Neural cell (in vitro differentiated cells): ENCODE measurements at regions not wholly inside any gene's neighbourhood (a gene's known extent, or its start where the extent isn't known, plus 50 kb on each side); places are given as distances from the start of the nearest gene placed in this dataset.

ENCODE experiments used
- H2AFZ ChIP-seq: fragments of 200-600, 300-800 bp; sonication (generic), shearing (Covaris generic); 2 replicates; pipeline ENCODE4 v1.6.0; 2014; ENCODE audit warnings: low read depth, mild to moderate bottlenecking, antibody characterized with exemption, low read length, moderate library complexity
- H3F3A ChIP-seq: fragments of 200-600 bp; shearing (Covaris generic); 2 replicates; pipeline ENCODE4 v1.6.1; 2016; ENCODE audit warnings: mild to moderate bottlenecking, moderate library complexity, mixed read lengths, antibody characterized with exemption, low read length; ENCODE audit not compliant: insufficient read depth, poor library complexity, severe bottlenecking
- H3K27ac ChIP-seq: fragments of 200-600, 300-800 bp; sonication (generic), shearing (Covaris generic); 2 replicates; pipeline ENCODE4 v1.5.1; 2014; ENCODE audit warnings: mild to moderate bottlenecking, low read length, moderate library complexity
- H3K27me3 ChIP-seq: fragments of 300-800, 200-600 bp; sonication (generic), shearing (Covaris generic); 2 replicates; pipeline ENCODE4 v1.6.0; 2014; ENCODE audit warnings: mild to moderate bottlenecking, low read depth, low read length, moderate library complexity; ENCODE audit not compliant: insufficient read depth
- H3K36me3 ChIP-seq: fragments of 300-800, 200-600 bp; sonication (generic), shearing (Covaris generic); 2 replicates; pipeline ENCODE4 v1.5.1; 2014; ENCODE audit warnings: mild to moderate bottlenecking, antibody characterized with exemption, low read length, moderate library complexity; ENCODE audit not compliant: insufficient read depth
- H3K4me2 ChIP-seq: fragments of 300-800, 200-600 bp; sonication (generic), shearing (Covaris generic); 2 replicates; pipeline ENCODE4 v1.6.0; 2014; ENCODE audit warnings: mild to moderate bottlenecking, low read length
- H3K4me3 ChIP-seq: fragments of 300-800, 200-600 bp; sonication (generic), shearing (Covaris generic); 2 replicates; pipeline ENCODE4 v1.5.1; 2014; ENCODE audit warnings: mild to moderate bottlenecking, low read length, moderate library complexity
- H3K79me2 ChIP-seq: fragments of 200-600 bp; shearing (Covaris generic); replicated peaks from 2 replicates; pipeline ENCODE4 v1.6.0; 2014; ENCODE audit warnings: mild to moderate bottlenecking, low read length, moderate library complexity; ENCODE audit not compliant: insufficient read depth
- H3K9ac ChIP-seq: fragments of 300-800, 200-600 bp; sonication (generic), shearing (Covaris generic); 2 replicates; pipeline ENCODE4 v1.6.1; 2016; ENCODE audit warnings: mild to moderate bottlenecking, low read length, mixed read lengths
- H3K9me2 ChIP-seq: fragments of 200-600 bp; shearing (Covaris generic); 2 replicates; pipeline ENCODE4 v1.6.1; 2016; ENCODE audit warnings: mild to moderate bottlenecking, low read length, mixed read lengths; ENCODE audit not compliant: insufficient read depth
- H3K9me3 ChIP-seq: fragments of 200-600, 300-800 bp; sonication (generic), shearing (Covaris generic); 2 replicates; pipeline ENCODE4 v1.6.1; 2016; ENCODE audit warnings: mild to moderate bottlenecking, mixed run types, low read length, moderate library complexity, mixed read lengths
- H4K20me1 ChIP-seq: fragments of 200-600 bp; shearing (Covaris generic); 2 replicates; pipeline ENCODE4 v1.6.1; 2016; ENCODE audit warnings: mild to moderate bottlenecking, mixed run types; ENCODE audit not compliant: insufficient read depth
- EP300 ChIP-seq: fragments of 450-650 bp; conservative IDR thresholded peaks from 2 replicates; pipeline ENCODE4 v1.6.1; 2014; ENCODE audit warnings: antibody characterized with exemption, mild to moderate bottlenecking, moderate library complexity; ENCODE audit not compliant: poor library complexity, severe bottlenecking
- EZH2 ChIP-seq: fragments of 200-600, 300-800 bp; shearing (Covaris generic), sonication (generic); IDR thresholded peaks from 2 replicates; pipeline ENCODE4 v1.6.1; 2014; ENCODE audit warnings: antibody characterized with exemption, low read length, borderline replicate concordance, mild to moderate bottlenecking; ENCODE audit not compliant: insufficient read depth, poor library complexity, severe bottlenecking
- MXI1 ChIP-seq: fragments of 450-650 bp; conservative IDR thresholded peaks from 2 replicates; pipeline ENCODE4 v1.6.1; 2014; ENCODE audit warnings: antibody characterized with exemption, mild to moderate bottlenecking; ENCODE audit not compliant: poor library complexity, severe bottlenecking
- POLR2AphosphoS5 ChIP-seq: IDR thresholded peaks from 2 replicates; pipeline ENCODE4 v1.6.1; 2012
- RAD21 ChIP-seq: fragments of 450-650 bp; conservative IDR thresholded peaks from 2 replicates; pipeline ENCODE4 v1.6.1; 2014; ENCODE audit warnings: antibody characterized with exemption, mild to moderate bottlenecking, moderate library complexity
- SMC3 ChIP-seq: fragments of 450-650 bp; conservative IDR thresholded peaks from 2 replicates; pipeline ENCODE4 v1.6.1; 2014; ENCODE audit warnings: antibody characterized with exemption, mild to moderate bottlenecking, moderate library complexity; ENCODE audit not compliant: poor library complexity
- TAF1 ChIP-seq: IDR thresholded peaks from 2 replicates; pipeline ENCODE4 v1.6.1; 2012; ENCODE audit warnings: low read depth
- TF ChIP-seq, protein P1 (sequence below): fragments of 450-650 bp; IDR thresholded peaks from 2 replicates; pipeline ENCODE4 v1.5.1; 2014; ENCODE audit warnings: antibody characterized with exemption, mild to moderate bottlenecking, moderate library complexity; ENCODE audit not compliant: poor library complexity, severe bottlenecking
- TF ChIP-seq, protein P2 (sequence below): IDR thresholded peaks from 2 replicates; pipeline ENCODE4 v1.6.1; 2012; ENCODE audit warnings: borderline replicate concordance

DNA sequence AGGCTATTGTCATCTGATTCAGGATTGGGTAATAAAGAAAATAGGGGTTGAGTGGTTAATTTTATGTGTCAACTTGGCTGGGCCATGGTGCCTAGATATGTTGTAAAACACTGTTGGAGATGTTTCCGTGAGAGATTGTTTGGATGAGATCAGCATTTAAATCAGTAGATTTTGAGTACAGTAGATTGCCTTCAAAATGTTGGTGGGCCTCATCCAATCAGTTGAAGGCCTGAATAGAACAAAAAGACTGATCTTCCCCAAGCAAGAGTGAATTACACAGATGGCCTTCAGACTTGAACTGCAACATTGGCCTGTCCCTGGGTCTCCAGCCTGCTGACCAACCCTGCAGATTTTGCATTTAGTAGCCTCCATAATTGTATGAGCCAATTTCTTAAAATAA is 401.3 kb upstream of the KIF2A start:
- H3K27me3 ChIP-seq, result no peaks in the 10 kb centered on the region
- no peaks in the 10 kb centered on the region for H3K36me3 ChIP-seq
- no peak overlapping the region for H2AFZ ChIP-seq
- no peak overlapping the region for H3K27ac ChIP-seq
- no peaks in the 10 kb centered on the region for H3K9me3 ChIP-seq
- no peak overlapping the region for H3K4me3 ChIP-seq
- no peak for TF ChIP-seq POLR2AphosphoS5
- no peak for TF ChIP-seq MXI1
- TF ChIP-seq EZH2, result no peak
- TF ChIP-seq, protein P1, sequence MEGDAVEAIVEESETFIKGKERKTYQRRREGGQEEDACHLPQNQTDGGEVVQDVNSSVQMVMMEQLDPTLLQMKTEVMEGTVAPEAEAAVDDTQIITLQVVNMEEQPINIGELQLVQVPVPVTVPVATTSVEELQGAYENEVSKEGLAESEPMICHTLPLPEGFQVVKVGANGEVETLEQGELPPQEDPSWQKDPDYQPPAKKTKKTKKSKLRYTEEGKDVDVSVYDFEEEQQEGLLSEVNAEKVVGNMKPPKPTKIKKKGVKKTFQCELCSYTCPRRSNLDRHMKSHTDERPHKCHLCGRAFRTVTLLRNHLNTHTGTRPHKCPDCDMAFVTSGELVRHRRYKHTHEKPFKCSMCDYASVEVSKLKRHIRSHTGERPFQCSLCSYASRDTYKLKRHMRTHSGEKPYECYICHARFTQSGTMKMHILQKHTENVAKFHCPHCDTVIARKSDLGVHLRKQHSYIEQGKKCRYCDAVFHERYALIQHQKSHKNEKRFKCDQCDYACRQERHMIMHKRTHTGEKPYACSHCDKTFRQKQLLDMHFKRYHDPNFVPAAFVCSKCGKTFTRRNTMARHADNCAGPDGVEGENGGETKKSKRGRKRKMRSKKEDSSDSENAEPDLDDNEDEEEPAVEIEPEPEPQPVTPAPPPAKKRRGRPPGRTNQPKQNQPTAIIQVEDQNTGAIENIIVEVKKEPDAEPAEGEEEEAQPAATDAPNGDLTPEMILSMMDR, result no peak
- no peak for TF ChIP-seq TAF1
- TF ChIP-seq EP300, result no peak
- no peak for TF ChIP-seq SMC3
- TF ChIP-seq RAD21, result no peak
- TF ChIP-seq, protein P2, sequence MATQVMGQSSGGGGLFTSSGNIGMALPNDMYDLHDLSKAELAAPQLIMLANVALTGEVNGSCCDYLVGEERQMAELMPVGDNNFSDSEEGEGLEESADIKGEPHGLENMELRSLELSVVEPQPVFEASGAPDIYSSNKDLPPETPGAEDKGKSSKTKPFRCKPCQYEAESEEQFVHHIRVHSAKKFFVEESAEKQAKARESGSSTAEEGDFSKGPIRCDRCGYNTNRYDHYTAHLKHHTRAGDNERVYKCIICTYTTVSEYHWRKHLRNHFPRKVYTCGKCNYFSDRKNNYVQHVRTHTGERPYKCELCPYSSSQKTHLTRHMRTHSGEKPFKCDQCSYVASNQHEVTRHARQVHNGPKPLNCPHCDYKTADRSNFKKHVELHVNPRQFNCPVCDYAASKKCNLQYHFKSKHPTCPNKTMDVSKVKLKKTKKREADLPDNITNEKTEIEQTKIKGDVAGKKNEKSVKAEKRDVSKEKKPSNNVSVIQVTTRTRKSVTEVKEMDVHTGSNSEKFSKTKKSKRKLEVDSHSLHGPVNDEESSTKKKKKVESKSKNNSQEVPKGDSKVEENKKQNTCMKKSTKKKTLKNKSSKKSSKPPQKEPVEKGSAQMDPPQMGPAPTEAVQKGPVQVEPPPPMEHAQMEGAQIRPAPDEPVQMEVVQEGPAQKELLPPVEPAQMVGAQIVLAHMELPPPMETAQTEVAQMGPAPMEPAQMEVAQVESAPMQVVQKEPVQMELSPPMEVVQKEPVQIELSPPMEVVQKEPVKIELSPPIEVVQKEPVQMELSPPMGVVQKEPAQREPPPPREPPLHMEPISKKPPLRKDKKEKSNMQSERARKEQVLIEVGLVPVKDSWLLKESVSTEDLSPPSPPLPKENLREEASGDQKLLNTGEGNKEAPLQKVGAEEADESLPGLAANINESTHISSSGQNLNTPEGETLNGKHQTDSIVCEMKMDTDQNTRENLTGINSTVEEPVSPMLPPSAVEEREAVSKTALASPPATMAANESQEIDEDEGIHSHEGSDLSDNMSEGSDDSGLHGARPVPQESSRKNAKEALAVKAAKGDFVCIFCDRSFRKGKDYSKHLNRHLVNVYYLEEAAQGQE, result no peak
- H4K20me1 ChIP-seq, result no peaks in the 10 kb centered on the region
- H3K9me2 ChIP-seq, result no peaks in the 10 kb centered on the region
- no peaks in the 10 kb centered on the region for H3F3A ChIP-seq
- no peak overlapping the region for H3K9ac ChIP-seq
- H3K79me2 ChIP-seq, result no peaks in the 10 kb centered on the region
- no peak overlapping the region for H3K4me2 ChIP-seq

DNA sequence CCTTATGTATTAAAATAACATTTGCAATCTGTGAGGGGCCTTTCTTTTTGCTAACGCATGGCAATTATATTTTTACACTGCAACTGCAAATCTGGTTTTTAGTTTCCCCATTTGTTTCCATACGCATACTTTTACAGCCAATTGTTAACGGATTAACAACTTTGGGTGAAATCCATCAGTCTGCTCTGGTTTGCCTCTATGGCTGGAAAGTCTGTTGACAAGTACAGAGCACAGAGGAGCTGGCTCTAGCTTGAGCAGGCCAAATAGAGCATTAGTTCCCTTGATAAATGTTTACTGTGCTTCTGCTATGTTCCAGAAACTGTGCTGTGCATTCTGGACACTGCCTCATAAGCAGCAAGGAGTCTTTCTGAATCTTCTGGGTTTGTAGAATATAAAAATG is 400.4 kb upstream of the KIF2A start:
- no peak for TF ChIP-seq MXI1
- TF ChIP-seq EZH2, result no peak
- TF ChIP-seq, protein P2, result no peak
- TF ChIP-seq, protein P1, result no peak
- TF ChIP-seq RAD21, result no peak
- no peak for TF ChIP-seq SMC3
- TF ChIP-seq EP300, result no peak
- TF ChIP-seq POLR2AphosphoS5, result no peak
- no peak for TF ChIP-seq TAF1
- H3K27me3 ChIP-seq, result no peaks in the 10 kb centered on the region
- H3K36me3 ChIP-seq, result no peaks in the 10 kb centered on the region
- H3F3A ChIP-seq, result no peaks in the 10 kb centered on the region
- H3K4me3 ChIP-seq, result no peak overlapping the region
- H3K4me2 ChIP-seq, result no peak overlapping the region
- no peaks in the 10 kb centered on the region for H3K79me2 ChIP-seq
- H2AFZ ChIP-seq, result no peak overlapping the region
- H4K20me1 ChIP-seq, result no peaks in the 10 kb centered on the region
- no peaks in the 10 kb centered on the region for H3K9me2 ChIP-seq
- H3K9me3 ChIP-seq, result no peaks in the 10 kb centered on the region
- H3K27ac ChIP-seq, result no peak overlapping the region
- H3K9ac ChIP-seq, result no peak overlapping the region
